WTC11 (cell line): ENCODE measurements at regions not wholly inside any gene's neighbourhood (a gene's known extent, or its start where the extent isn't known, plus 50 kb on each side); places are given as distances from the start of the nearest gene placed in this dataset.

Experiments
- ATAC-seq: fragments of 200-7000 bp; cut with Tn5 transposase; 2 replicates; pipeline ENCODE4 v1.10.0; 2021; ENCODE audit warnings: mild to moderate bottlenecking, moderate library complexity
- CTCF ChIA-PET: fragments of 300-600 bp; sonication (Branson Sonifier 250); formaldehyde crosslinking; loops from one replicate; lab custom pipeline; 2021; ENCODE audit warnings: antibody characterized with exemption; lab: Charles Lee
- POLR2A ChIA-PET: fragments of 350-600 bp; sonication (Branson Sonifier 250); formaldehyde crosslinking; loops from one replicate; lab custom pipeline; 2021; ENCODE audit warnings: antibody characterized with exemption; lab: Charles Lee
- DNase-seq: peaks from one replicate; pipeline ENCODE4 v3.0.0; 2021; ENCODE audit warnings: low spot score
- H3K27ac Mint-ChIP-seq: 2 replicates; pipeline ENCODE4 v1.8.0; 2021; ENCODE audit warnings: mixed read lengths
- H3K27me3 Mint-ChIP-seq: 2 replicates; pipeline ENCODE4 v1.8.0; 2021; ENCODE audit warnings: low read depth, mild to moderate bottlenecking, moderate library complexity, mixed read lengths
- H3K36me3 Mint-ChIP-seq: 2 replicates; pipeline ENCODE4 v1.8.0; 2021; ENCODE audit warnings: mixed read lengths
- H3K4me1 Mint-ChIP-seq: 2 replicates; pipeline ENCODE4 v1.8.0; 2022; ENCODE audit warnings: mixed read lengths
- H3K4me3 Mint-ChIP-seq: 2 replicates; pipeline ENCODE4 v1.8.0; 2021; ENCODE audit warnings: mild to moderate bottlenecking, moderate library complexity, mixed read lengths
- H3K9me3 Mint-ChIP-seq: 2 replicates; pipeline ENCODE4 v1.8.0; 2021; ENCODE audit warnings: mixed read lengths
- ATF1 ChIP-seq: sonication (generic); formaldehyde crosslinking; IDR thresholded peaks from 2 replicates; pipeline ENCODE4 v1.8.1; 2023; ENCODE audit warnings: mild to moderate bottlenecking, moderate library complexity, missing genetic modification reagents
- CREM ChIP-seq: sonication (generic); formaldehyde crosslinking; IDR thresholded peaks from 2 replicates; pipeline ENCODE4 v1.8.1; 2022; ENCODE audit warnings: mild to moderate bottlenecking, missing genetic modification reagents, moderate library complexity
- HMGA2 ChIP-seq: fragments of 250-450 bp; sonication (Bioruptor Pico); IDR thresholded peaks from 2 replicates; pipeline ENCODE4 v1.4.0; 2021; ENCODE audit warnings: mild to moderate bottlenecking, moderate library complexity
- IRF2 ChIP-seq: sonication (generic); formaldehyde crosslinking; IDR thresholded peaks from 2 replicates; pipeline ENCODE4 v1.8.0; 2022; ENCODE audit warnings: low read depth, missing genetic modification reagents, borderline replicate concordance
- MXD4 ChIP-seq: fragments of 250-450 bp; sonication (Bioruptor Pico); IDR thresholded peaks from 2 replicates; pipeline ENCODE4 v1.8.0; 2021; ENCODE audit warnings: mild to moderate bottlenecking, moderate library complexity, borderline replicate concordance
- NR2C2 ChIP-seq: sonication (generic); formaldehyde crosslinking; IDR thresholded peaks from 2 replicates; pipeline ENCODE4 v1.8.0; 2022; ENCODE audit warnings: mild to moderate bottlenecking, missing genetic modification reagents
- OVOL2 ChIP-seq: fragments of 250-450 bp; sonication (Bioruptor Pico); IDR thresholded peaks from 2 replicates; pipeline ENCODE4 v1.9.0; 2021; ENCODE audit warnings: mild to moderate bottlenecking, borderline replicate concordance
- RELA ChIP-seq: sonication (generic); formaldehyde crosslinking; IDR thresholded peaks from 2 replicates; pipeline ENCODE4 v1.8.1; 2022; ENCODE audit warnings: missing genetic modification reagents, mild to moderate bottlenecking, borderline replicate concordance
- TP53 ChIP-seq: sonication (generic); formaldehyde crosslinking; IDR thresholded peaks from 2 replicates; pipeline ENCODE4 v1.8.1; 2023; ENCODE audit warnings: mild to moderate bottlenecking, missing genetic modification reagents
- ZNF219 ChIP-seq: sonication (generic); formaldehyde crosslinking; IDR thresholded peaks from 2 replicates; pipeline ENCODE4 v1.8.0; 2023; ENCODE audit warnings: missing genetic modification reagents, mild to moderate bottlenecking, borderline replicate concordance
- TF ChIP-seq, protein P1 (sequence below): sonication (generic); formaldehyde crosslinking; IDR thresholded peaks from 2 replicates; pipeline ENCODE4 v1.8.1; 2023; ENCODE audit warnings: mild to moderate bottlenecking, missing genetic modification reagents, moderate library complexity
- TF ChIP-seq, protein P2 (sequence below): sonication (generic); formaldehyde crosslinking; IDR thresholded peaks from 2 replicates; pipeline ENCODE4 v1.8.1; 2023; ENCODE audit warnings: mild to moderate bottlenecking, missing genetic modification reagents, moderate library complexity
- TF ChIP-seq, protein P3 (sequence below): sonication (generic); formaldehyde crosslinking; IDR thresholded peaks from 2 replicates; pipeline ENCODE4 v1.8.0; 2022; ENCODE audit warnings: mild to moderate bottlenecking, missing genetic modification reagents
- TF ChIP-seq, protein P4 (sequence below): fragments of 250-450 bp; sonication (Bioruptor Pico); IDR thresholded peaks from 2 replicates; pipeline ENCODE4 v1.9.0; 2021; ENCODE audit warnings: mild to moderate bottlenecking
- TF ChIP-seq, protein P5 (sequence below): sonication (generic); formaldehyde crosslinking; IDR thresholded peaks from 2 replicates; pipeline ENCODE4 v1.8.0; 2023; ENCODE audit warnings: missing genetic modification reagents, mild to moderate bottlenecking, borderline replicate concordance
- TF ChIP-seq, protein P6 (sequence below): fragments of 250-450 bp; sonication (Bioruptor Pico); IDR thresholded peaks from 2 replicates; pipeline ENCODE4 v1.9.0; 2021; ENCODE audit warnings: mild to moderate bottlenecking, borderline replicate concordance

DNA sequence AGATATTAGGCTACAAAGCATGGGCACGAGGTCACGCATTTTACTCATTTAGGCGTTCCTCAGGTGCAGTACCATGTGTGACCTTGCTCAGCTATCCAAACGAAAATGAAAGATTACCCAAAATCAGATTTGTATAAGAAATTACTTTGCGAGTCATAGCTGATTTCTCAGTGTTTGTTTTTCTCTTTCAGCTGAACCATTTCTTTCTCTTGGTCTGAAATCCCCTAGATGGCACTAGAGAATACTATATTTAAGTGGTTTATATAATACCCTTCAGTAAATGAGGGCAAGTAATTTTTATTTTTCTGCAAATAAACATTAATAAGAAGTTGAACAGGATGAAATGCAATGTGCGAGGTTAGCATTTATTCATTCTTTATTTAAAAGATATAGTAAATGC, 496.6 kb downstream of the STIM2 start:
- ChIA-PET CTCF (interaction anchor here (0.9 to 1.7 kb wide), 3 partner anchors 180 to 335 kb away, joined by 3 to 5 read pairs (median 3); no protein-coding TSS in a partner anchor), POLR2A (interaction anchor here (0.6 kb wide), 1 partner anchor 207 kb away, joined by 5 read pairs; no protein-coding TSS in a partner anchor)
- TF ChIP-seq HMGA2 (CRISPR knock-in tag) (no peak), NR2C2 (CRISPR knock-in tag) (no peak), RELA (CRISPR knock-in tag) (no peak), MXD4 (CRISPR knock-in tag) (no peak), OVOL2 (CRISPR knock-in tag) (no peak), ZNF219 (CRISPR knock-in tag) (no peak), TP53 (CRISPR knock-in tag) (no peak), IRF2 (no peak), ATF1 (CRISPR knock-in tag) (no peak), CREM (CRISPR knock-in tag) (no peak)
- TF ChIP-seq, protein P1, sequence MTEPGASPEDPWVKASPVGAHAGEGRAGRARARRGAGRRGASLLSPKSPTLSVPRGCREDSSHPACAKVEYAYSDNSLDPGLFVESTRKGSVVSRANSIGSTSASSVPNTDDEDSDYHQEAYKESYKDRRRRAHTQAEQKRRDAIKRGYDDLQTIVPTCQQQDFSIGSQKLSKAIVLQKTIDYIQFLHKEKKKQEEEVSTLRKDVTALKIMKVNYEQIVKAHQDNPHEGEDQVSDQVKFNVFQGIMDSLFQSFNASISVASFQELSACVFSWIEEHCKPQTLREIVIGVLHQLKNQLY (CRISPR knock-in tag) = no peak
- TF ChIP-seq, protein P2, sequence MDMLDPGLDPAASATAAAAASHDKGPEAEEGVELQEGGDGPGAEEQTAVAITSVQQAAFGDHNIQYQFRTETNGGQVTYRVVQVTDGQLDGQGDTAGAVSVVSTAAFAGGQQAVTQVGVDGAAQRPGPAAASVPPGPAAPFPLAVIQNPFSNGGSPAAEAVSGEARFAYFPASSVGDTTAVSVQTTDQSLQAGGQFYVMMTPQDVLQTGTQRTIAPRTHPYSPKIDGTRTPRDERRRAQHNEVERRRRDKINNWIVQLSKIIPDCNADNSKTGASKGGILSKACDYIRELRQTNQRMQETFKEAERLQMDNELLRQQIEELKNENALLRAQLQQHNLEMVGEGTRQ (CRISPR knock-in tag) = no peak
- TF ChIP-seq, protein P3, sequence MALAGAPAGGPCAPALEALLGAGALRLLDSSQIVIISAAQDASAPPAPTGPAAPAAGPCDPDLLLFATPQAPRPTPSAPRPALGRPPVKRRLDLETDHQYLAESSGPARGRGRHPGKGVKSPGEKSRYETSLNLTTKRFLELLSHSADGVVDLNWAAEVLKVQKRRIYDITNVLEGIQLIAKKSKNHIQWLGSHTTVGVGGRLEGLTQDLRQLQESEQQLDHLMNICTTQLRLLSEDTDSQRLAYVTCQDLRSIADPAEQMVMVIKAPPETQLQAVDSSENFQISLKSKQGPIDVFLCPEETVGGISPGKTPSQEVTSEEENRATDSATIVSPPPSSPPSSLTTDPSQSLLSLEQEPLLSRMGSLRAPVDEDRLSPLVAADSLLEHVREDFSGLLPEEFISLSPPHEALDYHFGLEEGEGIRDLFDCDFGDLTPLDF (CRISPR knock-in tag) = no peak
- TF ChIP-seq, protein P4, sequence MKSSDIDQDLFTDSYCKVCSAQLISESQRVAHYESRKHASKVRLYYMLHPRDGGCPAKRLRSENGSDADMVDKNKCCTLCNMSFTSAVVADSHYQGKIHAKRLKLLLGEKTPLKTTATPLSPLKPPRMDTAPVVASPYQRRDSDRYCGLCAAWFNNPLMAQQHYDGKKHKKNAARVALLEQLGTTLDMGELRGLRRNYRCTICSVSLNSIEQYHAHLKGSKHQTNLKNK = no peak
- TF ChIP-seq, protein P5, sequence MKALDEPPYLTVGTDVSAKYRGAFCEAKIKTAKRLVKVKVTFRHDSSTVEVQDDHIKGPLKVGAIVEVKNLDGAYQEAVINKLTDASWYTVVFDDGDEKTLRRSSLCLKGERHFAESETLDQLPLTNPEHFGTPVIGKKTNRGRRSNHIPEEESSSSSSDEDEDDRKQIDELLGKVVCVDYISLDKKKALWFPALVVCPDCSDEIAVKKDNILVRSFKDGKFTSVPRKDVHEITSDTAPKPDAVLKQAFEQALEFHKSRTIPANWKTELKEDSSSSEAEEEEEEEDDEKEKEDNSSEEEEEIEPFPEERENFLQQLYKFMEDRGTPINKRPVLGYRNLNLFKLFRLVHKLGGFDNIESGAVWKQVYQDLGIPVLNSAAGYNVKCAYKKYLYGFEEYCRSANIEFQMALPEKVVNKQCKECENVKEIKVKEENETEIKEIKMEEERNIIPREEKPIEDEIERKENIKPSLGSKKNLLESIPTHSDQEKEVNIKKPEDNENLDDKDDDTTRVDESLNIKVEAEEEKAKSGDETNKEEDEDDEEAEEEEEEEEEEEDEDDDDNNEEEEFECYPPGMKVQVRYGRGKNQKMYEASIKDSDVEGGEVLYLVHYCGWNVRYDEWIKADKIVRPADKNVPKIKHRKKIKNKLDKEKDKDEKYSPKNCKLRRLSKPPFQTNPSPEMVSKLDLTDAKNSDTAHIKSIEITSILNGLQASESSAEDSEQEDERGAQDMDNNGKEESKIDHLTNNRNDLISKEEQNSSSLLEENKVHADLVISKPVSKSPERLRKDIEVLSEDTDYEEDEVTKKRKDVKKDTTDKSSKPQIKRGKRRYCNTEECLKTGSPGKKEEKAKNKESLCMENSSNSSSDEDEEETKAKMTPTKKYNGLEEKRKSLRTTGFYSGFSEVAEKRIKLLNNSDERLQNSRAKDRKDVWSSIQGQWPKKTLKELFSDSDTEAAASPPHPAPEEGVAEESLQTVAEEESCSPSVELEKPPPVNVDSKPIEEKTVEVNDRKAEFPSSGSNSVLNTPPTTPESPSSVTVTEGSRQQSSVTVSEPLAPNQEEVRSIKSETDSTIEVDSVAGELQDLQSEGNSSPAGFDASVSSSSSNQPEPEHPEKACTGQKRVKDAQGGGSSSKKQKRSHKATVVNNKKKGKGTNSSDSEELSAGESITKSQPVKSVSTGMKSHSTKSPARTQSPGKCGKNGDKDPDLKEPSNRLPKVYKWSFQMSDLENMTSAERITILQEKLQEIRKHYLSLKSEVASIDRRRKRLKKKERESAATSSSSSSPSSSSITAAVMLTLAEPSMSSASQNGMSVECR = no peak
- TF ChIP-seq, protein P6, sequence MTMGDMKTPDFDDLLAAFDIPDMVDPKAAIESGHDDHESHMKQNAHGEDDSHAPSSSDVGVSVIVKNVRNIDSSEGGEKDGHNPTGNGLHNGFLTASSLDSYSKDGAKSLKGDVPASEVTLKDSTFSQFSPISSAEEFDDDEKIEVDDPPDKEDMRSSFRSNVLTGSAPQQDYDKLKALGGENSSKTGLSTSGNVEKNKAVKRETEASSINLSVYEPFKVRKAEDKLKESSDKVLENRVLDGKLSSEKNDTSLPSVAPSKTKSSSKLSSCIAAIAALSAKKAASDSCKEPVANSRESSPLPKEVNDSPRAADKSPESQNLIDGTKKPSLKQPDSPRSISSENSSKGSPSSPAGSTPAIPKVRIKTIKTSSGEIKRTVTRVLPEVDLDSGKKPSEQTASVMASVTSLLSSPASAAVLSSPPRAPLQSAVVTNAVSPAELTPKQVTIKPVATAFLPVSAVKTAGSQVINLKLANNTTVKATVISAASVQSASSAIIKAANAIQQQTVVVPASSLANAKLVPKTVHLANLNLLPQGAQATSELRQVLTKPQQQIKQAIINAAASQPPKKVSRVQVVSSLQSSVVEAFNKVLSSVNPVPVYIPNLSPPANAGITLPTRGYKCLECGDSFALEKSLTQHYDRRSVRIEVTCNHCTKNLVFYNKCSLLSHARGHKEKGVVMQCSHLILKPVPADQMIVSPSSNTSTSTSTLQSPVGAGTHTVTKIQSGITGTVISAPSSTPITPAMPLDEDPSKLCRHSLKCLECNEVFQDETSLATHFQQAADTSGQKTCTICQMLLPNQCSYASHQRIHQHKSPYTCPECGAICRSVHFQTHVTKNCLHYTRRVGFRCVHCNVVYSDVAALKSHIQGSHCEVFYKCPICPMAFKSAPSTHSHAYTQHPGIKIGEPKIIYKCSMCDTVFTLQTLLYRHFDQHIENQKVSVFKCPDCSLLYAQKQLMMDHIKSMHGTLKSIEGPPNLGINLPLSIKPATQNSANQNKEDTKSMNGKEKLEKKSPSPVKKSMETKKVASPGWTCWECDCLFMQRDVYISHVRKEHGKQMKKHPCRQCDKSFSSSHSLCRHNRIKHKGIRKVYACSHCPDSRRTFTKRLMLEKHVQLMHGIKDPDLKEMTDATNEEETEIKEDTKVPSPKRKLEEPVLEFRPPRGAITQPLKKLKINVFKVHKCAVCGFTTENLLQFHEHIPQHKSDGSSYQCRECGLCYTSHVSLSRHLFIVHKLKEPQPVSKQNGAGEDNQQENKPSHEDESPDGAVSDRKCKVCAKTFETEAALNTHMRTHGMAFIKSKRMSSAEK (CRISPR knock-in tag) = no peak
- H3K4me1 Mint-ChIP-seq = peaks cover 21% of the 10 kb centered on the region
- H3K27me3 Mint-ChIP-seq = no peaks in the 10 kb centered on the region
- no peak overlapping the region for H3K27ac Mint-ChIP-seq
- H3K4me3 Mint-ChIP-seq = no peak overlapping the region
- DNase-seq (no peak), ATAC-seq (no peak)
- H3K9me3 Mint-ChIP-seq = peaks cover 4% of the 10 kb centered on the region
- no peaks in the 10 kb centered on the region for H3K36me3 Mint-ChIP-seq
